NAMALWA (cell line): ENCODE measurements at regions not wholly inside any gene's neighbourhood (a gene's known extent, or its start where the extent isn't known, plus 50 kb on each side); places are given as distances from the start of the nearest gene placed in this dataset.

ENCODE experiments used
- DNase-seq: peaks from one replicate; pipeline ENCODE4 v3.0.0-alpha.2; 2015; ENCODE audit warnings: low spot score

- no peak for DNase-seq
Observed at GRCh38 chr1:213871179-213871578, 116.6 kb upstream of the PROX1 start.

DNA sequence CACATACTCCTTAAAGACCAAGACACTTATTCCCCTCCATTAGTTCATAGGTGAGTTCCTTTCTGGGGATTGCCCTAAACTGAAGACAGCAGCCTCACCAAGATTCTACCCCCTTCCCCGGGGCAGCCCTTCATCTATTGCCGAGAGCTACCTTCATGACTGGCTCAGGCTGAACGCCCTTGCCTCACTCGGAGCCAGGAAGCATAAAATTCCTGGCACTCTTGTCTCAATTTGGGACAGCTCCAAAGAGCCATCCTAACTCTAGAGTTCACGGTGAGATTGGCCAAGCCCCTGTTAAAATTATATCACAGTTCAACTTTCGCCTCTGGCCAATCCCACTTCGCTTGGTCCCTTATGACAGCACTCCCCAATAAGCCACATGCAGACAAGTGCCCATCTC is 113.0 kb upstream of the PROX1 start:
- no peak for DNase-seq

DNA sequence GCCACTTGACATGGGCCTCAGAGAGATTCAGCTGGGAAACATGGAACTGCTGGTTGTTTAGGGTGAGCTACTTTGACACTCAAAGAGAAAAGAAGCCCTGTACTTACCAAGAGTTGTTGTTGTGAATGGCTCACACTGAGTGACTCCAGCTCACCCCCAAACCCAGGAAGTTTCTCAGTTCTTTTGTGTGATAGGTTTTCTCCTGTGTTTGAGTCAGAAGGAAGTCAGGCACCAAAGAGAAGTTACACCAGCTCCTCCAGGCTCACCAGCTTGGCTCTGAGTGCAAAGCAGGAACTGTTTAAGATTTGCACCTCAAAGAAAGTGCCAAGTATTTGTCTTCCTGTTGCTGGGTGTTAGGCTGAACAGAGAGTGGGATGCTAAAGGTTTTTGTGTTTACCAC is 111.2 kb upstream of the PROX1 start:
- no peak for DNase-seq

GRCh38 chr1:213883618-213884017 is 104.2 kb upstream of the PROX1 start:
- no peak for DNase-seq

- no peak for DNase-seq
Observed at GRCh38 chr1:213884402-213884801, 103.4 kb upstream of the PROX1 start.

- DNase-seq = no peak
Observed at GRCh38 chr1:213884942-213885341, 102.8 kb upstream of the PROX1 start.

GRCh38 chr1:213887842-213888241 is 99.9 kb upstream of the PROX1 start:
- DNase-seq = no peak

DNA sequence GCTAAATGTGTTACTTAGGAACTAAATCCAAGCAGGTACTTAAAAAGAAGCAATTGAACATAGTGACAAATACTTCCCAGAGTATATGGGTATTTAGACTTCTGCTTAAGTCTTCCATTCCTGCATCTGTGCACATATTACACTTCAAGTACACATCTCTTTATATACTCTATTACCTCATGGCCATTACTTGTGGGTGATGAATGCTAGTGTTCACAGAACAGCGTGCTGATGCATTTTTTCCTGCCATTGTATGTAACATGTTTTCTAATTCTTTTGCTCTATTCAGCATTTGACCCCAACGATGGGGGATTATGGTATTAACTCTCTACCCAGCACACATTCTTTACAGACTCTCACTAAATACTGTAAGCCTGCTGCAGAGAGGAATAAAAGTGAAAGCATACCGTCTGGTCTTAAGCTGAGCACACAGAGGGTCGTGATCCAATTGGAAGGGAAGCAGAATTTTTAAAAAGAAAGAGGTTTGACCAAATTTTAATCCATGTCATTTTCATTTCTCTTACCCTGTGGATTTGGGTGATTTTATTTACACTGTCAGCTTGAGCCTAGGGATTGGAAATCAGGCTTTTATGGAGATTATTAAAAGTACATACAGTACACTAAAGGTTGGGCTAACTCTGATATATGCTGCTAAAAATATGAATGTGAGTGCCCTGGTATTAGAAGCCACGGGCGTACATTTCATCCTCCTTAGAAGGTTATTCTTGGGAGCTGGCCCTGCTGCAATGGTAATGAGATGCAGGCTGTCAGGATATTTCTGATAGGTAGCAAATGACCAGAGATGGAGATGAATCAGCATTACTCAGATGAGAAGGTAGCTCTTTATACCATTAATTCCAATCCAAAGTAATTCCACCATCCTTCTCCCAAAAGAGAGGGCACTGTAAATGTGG is 95.5 kb upstream of the PROX1 start:
- DNase-seq = no peak

DNA sequence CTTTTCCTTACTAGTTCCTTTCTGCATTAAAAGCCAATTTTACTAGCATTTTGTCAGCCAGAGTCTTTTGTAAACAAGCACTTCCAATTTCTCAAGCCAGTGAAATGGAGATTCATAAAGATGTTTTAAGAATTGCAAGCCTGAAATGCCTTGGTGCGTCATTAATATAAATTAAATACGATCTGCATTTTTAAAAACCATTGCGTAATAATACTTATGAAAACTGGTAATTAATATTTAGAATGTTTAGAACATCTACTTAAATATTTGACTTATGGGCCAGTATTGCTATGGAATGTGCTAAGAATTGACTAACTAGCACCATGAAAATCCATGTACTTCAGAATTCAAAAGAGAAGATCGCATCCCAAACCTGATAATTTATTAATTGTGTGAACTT is 89.1 kb upstream of the PROX1 start:
- DNase-seq = no peak

DNA sequence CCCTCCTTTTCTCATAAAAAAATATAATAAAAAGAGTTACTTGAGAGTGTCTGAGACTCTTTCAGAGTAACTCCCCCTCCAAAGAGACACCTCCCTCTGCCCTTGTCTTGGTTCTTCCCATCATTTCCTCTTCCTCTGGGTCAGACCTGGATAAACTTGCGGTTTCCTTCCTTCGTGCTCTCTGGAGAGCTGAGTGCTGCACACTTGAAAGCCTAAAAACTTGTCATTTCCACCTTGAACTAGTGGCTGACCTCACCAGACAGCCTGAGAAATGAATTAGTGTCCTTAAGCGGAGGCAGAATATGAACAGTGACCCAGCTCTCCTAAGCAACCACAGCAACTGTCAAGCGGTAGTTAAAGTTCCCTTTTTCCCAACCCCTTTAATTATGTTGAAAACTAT is 88.4 kb upstream of the PROX1 start:
- no peak for DNase-seq

- DNase-seq = no peak
Observed at GRCh38 chr1:213905344-213905743, 82.4 kb upstream of the PROX1 start.

GRCh38 chr1:213908521-213908920 is 79.3 kb upstream of the PROX1 start:
- no peak for DNase-seq

DNA sequence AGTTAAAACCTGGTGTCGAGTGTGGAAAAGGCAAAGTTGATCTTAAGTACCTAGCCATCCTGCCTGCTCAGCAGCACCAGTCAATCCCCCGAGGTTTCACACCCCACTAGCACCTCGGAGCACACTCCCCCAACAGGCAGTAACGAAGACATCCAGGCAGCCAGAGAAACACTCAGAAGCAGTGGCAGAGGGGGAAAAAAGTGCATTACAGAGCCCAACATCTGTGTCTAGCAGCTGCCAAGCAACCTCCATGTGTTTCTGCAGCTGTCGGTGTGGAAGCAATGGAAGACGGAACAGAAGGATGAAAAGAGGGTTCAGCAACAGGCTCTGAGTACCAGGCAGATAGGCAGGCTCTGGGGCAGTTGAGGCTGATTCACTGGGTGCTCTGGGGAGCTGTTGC is 73.4 kb upstream of the PROX1 start:
- DNase-seq = no peak

DNA sequence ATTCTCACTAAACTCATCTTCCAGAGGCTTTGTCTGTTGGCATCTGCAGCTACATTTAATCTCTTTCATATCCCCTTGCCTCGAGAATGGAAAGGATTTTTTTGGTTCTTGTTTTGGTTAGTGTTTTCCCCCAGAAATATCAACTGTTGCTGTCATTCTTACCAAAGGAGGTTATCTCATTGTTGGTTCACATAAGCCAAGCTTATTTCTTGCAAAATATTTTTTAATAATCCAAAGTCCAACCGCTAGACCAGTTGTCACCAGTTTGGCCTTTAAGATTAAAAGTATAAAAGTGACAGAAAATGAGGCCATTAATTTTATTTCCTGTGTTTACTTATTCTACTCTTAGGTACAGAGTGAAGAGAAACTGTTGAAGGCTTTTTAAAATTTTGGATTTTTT is 66.5 kb upstream of the PROX1 start:
- DNase-seq = no peak

DNA sequence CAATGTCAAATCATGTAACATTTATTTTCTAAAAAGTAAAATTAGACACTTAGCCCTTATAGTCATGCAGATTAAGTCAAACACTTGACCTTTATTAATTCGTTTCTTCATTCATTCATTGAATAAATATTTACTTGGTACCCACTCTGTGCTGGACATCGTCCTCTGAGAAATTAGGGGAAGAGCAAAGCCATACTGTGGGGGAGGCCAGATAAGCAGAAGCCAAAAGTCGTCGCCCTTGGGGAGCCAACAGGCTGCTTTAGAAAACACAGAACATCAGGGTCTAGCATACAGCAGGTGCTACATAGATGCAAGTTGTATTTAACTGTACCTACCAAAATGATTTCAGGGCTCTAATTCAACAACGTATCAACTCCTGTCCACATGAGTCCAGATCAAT is 66.1 kb upstream of the PROX1 start:
- DNase-seq = no peak

DNA sequence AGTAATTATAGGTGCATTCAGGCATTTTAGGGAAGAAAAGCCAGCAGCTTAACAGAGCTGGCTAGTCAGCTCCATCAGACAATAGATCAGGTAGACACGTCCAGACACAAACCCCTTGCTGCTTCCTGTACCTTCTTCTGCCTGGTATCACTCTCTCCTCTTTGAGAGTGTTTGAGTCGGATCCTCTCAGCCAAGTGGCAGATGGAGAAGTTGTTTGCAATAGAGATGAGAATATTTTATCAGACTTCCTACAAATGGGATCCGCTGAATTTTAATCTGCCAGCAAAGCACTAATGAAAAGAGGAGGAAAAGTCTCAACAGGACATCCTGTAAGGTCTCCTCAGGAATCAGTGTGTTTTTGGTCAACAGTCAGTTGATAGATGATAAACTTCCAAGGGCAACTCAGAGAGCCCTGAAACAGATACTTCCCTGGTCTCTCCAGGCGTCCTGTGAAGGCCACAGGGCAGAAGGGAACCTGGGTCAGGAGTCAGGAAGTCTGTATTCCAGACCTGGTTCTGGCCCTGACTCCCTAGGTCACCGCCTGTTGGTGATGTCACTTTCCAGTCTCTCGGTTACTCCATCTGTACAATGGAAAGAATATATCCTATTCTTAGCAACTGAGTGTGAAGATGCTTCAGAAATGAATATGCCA is 62.1 kb upstream of the PROX1 start:
- DNase-seq = no peak

DNA sequence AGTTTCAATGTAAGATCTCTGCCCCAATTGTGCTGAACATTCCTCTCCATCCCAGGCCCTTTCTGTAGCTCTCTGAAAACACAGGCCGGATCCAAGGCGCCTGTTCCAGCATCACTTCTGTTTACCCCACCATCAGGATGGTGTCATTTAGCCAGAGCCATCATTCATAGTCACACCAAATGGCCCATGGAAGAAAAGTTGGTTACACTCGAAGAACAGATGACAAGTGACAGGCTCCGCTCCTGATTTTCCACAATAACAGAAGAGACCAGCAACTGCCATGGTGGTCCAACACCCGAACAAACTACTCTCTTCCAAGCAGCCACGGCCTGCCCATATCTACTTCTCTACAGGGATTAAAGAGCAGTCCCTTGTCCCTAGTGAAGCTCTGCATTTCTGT is 59.9 kb upstream of the PROX1 start:
- DNase-seq = no peak

- DNase-seq = no peak
Observed at GRCh38 chr1:213929398-213929797, 58.4 kb upstream of the PROX1 start.

GRCh38 chr1:213931836-213932235 is 55.9 kb upstream of the PROX1 start:
- no peak for DNase-seq

GRCh38 chr1:213933336-213933735 is 54.4 kb upstream of the PROX1 start:
- DNase-seq = no peak

- no peak for DNase-seq
Observed at GRCh38 chr1:213934649-213935048, 53.1 kb upstream of the PROX1 start.

DNA sequence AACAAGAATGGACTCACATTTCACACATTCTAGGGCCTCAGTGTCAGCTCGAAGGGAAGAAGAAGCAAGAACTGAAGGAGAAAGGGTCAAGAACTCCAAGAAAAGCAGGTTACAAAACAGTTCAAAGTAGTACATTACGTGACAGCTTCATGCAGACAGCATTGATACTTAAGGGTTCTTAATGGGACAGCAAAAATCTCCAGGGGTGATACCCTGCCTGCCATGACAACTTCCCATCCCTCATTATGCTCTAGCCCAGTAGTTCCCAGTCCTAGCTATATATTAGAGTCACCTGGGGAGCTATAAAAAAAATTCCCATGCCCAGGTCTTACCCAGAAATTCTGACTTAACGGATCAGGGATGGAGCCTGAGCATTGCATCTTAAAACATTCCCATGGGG is 51.2 kb upstream of the PROX1 start:
- DNase-seq = no peak
